ENCODE measurements at regions not wholly inside any gene's neighbourhood (a gene's known extent, or its start where the extent isn't known, plus 50 kb on each side); places are given as distances from the start of the nearest gene placed in this dataset.

- H3K4me3 Mint-ChIP-seq (ENCODE audit: low read depth) = no peak overlapping the region
- H3K27ac Mint-ChIP-seq = no peak overlapping the region
- peaks cover 7% of the 10 kb centered on the region for H3K36me3 Mint-ChIP-seq (ENCODE audit: insufficient read depth)
- no peak for DNase-seq (ENCODE audit: low spot score, unreplicated experiment)
- TF ChIP-seq, protein P1, sequence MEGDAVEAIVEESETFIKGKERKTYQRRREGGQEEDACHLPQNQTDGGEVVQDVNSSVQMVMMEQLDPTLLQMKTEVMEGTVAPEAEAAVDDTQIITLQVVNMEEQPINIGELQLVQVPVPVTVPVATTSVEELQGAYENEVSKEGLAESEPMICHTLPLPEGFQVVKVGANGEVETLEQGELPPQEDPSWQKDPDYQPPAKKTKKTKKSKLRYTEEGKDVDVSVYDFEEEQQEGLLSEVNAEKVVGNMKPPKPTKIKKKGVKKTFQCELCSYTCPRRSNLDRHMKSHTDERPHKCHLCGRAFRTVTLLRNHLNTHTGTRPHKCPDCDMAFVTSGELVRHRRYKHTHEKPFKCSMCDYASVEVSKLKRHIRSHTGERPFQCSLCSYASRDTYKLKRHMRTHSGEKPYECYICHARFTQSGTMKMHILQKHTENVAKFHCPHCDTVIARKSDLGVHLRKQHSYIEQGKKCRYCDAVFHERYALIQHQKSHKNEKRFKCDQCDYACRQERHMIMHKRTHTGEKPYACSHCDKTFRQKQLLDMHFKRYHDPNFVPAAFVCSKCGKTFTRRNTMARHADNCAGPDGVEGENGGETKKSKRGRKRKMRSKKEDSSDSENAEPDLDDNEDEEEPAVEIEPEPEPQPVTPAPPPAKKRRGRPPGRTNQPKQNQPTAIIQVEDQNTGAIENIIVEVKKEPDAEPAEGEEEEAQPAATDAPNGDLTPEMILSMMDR (IDR thresholded peaks at IDR 0.05; ENCODE audit: unreplicated experiment) = no peak
- peaks cover 5% of the 10 kb centered on the region for H3K4me1 Mint-ChIP-seq (ENCODE audit: low read depth)
- H3K9me3 Mint-ChIP-seq (ENCODE audit: low read depth) = peaks cover 20% of the 10 kb centered on the region
- no peaks in the 10 kb centered on the region for H3K27me3 Mint-ChIP-seq
These were observed 123.1 kb upstream of the XIRP2 start for GRCh38 chr2:166765141-166765540.

GRCh38 chr2:166764702-166765101 is 123.6 kb upstream of the XIRP2 start:
- DNase-seq (ENCODE audit: low spot score, unreplicated experiment) = no peak
- Mint-ChIP-seq H3K27ac (no peak overlapping the region), H3K9me3 (ENCODE audit: low read depth) (peaks cover 20% of the 10 kb centered on the region), H3K36me3 (ENCODE audit: insufficient read depth) (peaks cover 6% of the 10 kb centered on the region), H3K4me3 (ENCODE audit: low read depth) (no peak overlapping the region), H3K4me1 (ENCODE audit: low read depth) (peaks cover 3% of the 10 kb centered on the region), H3K27me3 (no peaks in the 10 kb centered on the region)
- TF ChIP-seq, protein P1 (IDR thresholded peaks at IDR 0.05; ENCODE audit: unreplicated experiment) = no peak

GRCh38 chr2:166764216-166764615 is 124.1 kb upstream of the XIRP2 start:
- TF ChIP-seq, protein P1 (IDR thresholded peaks at IDR 0.05; ENCODE audit: unreplicated experiment) = peak; percentile 22
- Mint-ChIP-seq H3K4me3 (ENCODE audit: low read depth) (no peak overlapping the region), H3K9me3 (ENCODE audit: low read depth) (peaks cover 15% of the 10 kb centered on the region), H3K36me3 (ENCODE audit: insufficient read depth) (peaks cover 3% of the 10 kb centered on the region), H3K27ac (no peak overlapping the region), H3K4me1 (ENCODE audit: low read depth) (peaks cover 3% of the 10 kb centered on the region), H3K27me3 (no peaks in the 10 kb centered on the region)
- no peak for DNase-seq (ENCODE audit: low spot score, unreplicated experiment)

- H3K9me3 Mint-ChIP-seq (ENCODE audit: low read depth) = peaks cover 10% of the 10 kb centered on the region
- no peak for DNase-seq (ENCODE audit: low spot score, unreplicated experiment)
- no peak overlapping the region for H3K4me3 Mint-ChIP-seq (ENCODE audit: low read depth)
- no peaks in the 10 kb centered on the region for H3K27me3 Mint-ChIP-seq
- no peaks in the 10 kb centered on the region for H3K36me3 Mint-ChIP-seq (ENCODE audit: insufficient read depth)
- H3K27ac Mint-ChIP-seq = no peak overlapping the region
- TF ChIP-seq, protein P1 (IDR thresholded peaks at IDR 0.05; ENCODE audit: unreplicated experiment) = no peak
- peaks cover 3% of the 10 kb centered on the region for H3K4me1 Mint-ChIP-seq (ENCODE audit: low read depth)
These were observed 125.5 kb upstream of the XIRP2 start for GRCh38 chr2:166762746-166763145.

GRCh38 chr2:166758956-166759355 is 129.3 kb upstream of the XIRP2 start:
- peaks cover 5% of the 10 kb centered on the region for H3K9me3 Mint-ChIP-seq (ENCODE audit: low read depth)
- no peaks in the 10 kb centered on the region for H3K27me3 Mint-ChIP-seq
- TF ChIP-seq, protein P1 (IDR thresholded peaks at IDR 0.05; ENCODE audit: unreplicated experiment) = no peak
- no peaks in the 10 kb centered on the region for H3K36me3 Mint-ChIP-seq (ENCODE audit: insufficient read depth)
- H3K4me3 Mint-ChIP-seq (ENCODE audit: low read depth) = no peak overlapping the region
- DNase-seq (ENCODE audit: low spot score, unreplicated experiment) = no peak
- H3K4me1 Mint-ChIP-seq (ENCODE audit: low read depth) = no peaks in the 10 kb centered on the region
- H3K27ac Mint-ChIP-seq = no peak overlapping the region

All from progenitor cell of endocrine pancreas (in vitro differentiated cells).